ENCODE measurements at regions not wholly inside any gene's neighbourhood (a gene's known extent, or its start where the extent isn't known, plus 50 kb on each side); places are given as distances from the start of the nearest gene placed in this dataset.

DNA sequence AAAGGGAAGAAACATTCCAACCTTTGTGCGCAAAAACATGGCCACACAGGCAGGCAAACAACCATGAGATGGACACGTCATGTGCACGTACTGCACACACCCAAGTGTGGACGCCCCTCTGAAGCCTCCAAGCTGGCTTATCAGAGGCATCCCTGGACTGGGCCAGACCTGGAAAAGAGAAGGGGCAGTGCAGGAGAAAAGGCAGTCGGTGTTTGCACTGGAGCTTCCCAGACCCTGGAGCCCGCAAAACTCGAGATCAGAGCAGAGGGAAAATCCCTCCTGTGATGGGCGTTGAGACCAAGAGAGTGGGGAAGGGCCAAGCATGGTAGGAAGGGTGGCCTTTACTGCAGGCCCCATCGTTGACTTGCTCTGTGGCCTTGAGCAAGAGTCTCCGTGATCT lies 269.5 kb downstream of the CYRIA start:
- TF ChIP-seq, protein P1, sequence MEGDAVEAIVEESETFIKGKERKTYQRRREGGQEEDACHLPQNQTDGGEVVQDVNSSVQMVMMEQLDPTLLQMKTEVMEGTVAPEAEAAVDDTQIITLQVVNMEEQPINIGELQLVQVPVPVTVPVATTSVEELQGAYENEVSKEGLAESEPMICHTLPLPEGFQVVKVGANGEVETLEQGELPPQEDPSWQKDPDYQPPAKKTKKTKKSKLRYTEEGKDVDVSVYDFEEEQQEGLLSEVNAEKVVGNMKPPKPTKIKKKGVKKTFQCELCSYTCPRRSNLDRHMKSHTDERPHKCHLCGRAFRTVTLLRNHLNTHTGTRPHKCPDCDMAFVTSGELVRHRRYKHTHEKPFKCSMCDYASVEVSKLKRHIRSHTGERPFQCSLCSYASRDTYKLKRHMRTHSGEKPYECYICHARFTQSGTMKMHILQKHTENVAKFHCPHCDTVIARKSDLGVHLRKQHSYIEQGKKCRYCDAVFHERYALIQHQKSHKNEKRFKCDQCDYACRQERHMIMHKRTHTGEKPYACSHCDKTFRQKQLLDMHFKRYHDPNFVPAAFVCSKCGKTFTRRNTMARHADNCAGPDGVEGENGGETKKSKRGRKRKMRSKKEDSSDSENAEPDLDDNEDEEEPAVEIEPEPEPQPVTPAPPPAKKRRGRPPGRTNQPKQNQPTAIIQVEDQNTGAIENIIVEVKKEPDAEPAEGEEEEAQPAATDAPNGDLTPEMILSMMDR (IDR thresholded peaks at IDR 0.05; ENCODE audit: low read length) = no peak
- TF ChIP-seq EZH2 (IDR thresholded peaks at IDR 0.05; ENCODE audit: borderline replicate concordance, low read length) = no peak
